ENCODE measurements at regions not wholly inside any gene's neighbourhood (a gene's known extent, or its start where the extent isn't known, plus 50 kb on each side); places are given as distances from the start of the nearest gene placed in this dataset.
"Not testable (repeated sequence)": the region's sequence is repeated elsewhere in the genome, so short reads cannot be mapped to it uniquely, and the experiment has no call there.

DNA sequence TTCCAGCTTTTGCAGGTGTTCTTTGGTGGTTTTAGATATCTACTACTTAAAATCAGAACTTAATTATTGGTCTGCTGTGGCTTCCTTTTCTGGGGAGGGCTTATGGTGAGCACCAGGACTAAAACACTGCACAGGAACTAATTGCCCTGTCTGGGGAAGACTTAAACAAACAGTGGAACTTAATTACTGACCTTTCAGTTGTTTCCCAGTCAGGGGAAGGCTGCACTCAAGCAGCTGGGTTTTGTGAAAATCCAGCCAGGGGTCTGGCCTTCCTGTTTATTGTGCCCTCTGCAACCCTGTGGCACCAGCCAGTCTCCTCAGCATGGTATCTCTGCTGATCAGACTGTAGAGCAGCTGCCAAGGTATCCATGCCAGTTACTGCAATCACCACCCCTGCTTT lies 398.2 kb downstream of the ADCYAP1 start:
- no peaks in the 10 kb centered on the region for H3K36me3 ChIP-seq (ENCODE audit: control insufficient read depth in 2 of 2, insufficient read depth in 2 of 2, low read length in 1 of 2)
- no peaks in the 10 kb centered on the region for H3K9me3 ChIP-seq (ENCODE audit: control insufficient read depth in 2 of 2, insufficient read depth in 1 of 2, low read length in 1 of 2)
- no peaks in the 10 kb centered on the region for H3K4me1 ChIP-seq (ENCODE audit: control insufficient read depth in 2 of 2, insufficient read depth in 2 of 2, low read length in 2 of 2)
- no peak for DNase-seq (ENCODE audit: low read depth in 6 of 9, low spot score in 9 of 9)
- no peak overlapping the region for H3K4me3 ChIP-seq (ENCODE audit: low read length in 2 of 2)
- no peaks in the 10 kb centered on the region for H3K27me3 ChIP-seq (ENCODE audit: control insufficient read depth in 2 of 2, insufficient read depth in 1 of 2, low read length in 1 of 2)
- no peak overlapping the region for H3K27ac ChIP-seq (ENCODE audit: low read depth in 1 of 2, low read length in 1 of 2)

DNA sequence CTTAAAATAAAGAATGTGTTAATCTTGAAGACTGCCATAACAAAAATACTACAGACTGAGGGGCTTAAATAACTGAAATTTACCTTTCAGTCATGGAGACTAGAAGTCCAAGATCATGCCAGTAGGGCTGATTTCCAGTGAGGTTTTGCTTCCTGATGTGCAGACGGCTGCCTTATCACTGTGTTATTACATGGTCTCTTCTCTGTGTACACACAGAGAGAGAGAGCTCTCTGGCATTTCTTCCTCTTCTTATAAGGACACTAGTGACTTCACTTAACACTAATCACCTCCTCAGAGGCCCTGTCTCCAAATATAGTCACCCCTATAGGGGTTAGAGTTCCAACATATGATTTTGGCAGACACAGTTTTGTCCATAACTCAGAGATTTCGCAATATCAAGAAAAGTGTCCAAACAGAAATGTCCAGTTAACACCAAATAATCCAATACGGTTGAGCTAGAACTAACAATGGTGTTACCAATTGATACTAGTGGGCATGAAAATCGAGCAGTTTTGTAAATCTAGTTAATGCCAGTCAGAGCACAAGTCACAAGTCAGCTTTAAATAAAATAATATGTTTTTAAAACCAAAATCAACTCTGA lies 399.8 kb downstream of the ADCYAP1 start:
- DNase-seq (ENCODE audit: low read depth in 6 of 9, low spot score in 9 of 9) = no peak
- no peaks in the 10 kb centered on the region for H3K4me1 ChIP-seq (ENCODE audit: control insufficient read depth in 2 of 2, insufficient read depth in 2 of 2, low read length in 2 of 2)
- H3K4me3 ChIP-seq (ENCODE audit: low read length in 2 of 2) = no peak overlapping the region
- no peak overlapping the region for H3K27ac ChIP-seq (ENCODE audit: low read depth in 1 of 2, low read length in 1 of 2)
- 70% methylated on average over 4 of the region's 4 CpGs for WGBS
- no peaks in the 10 kb centered on the region for H3K36me3 ChIP-seq (ENCODE audit: control insufficient read depth in 2 of 2, insufficient read depth in 2 of 2, low read length in 1 of 2)
- no peaks in the 10 kb centered on the region for H3K27me3 ChIP-seq (ENCODE audit: control insufficient read depth in 2 of 2, insufficient read depth in 1 of 2, low read length in 1 of 2)
- H3K9me3 ChIP-seq (ENCODE audit: control insufficient read depth in 2 of 2, insufficient read depth in 1 of 2, low read length in 1 of 2) = no peaks in the 10 kb centered on the region

DNA sequence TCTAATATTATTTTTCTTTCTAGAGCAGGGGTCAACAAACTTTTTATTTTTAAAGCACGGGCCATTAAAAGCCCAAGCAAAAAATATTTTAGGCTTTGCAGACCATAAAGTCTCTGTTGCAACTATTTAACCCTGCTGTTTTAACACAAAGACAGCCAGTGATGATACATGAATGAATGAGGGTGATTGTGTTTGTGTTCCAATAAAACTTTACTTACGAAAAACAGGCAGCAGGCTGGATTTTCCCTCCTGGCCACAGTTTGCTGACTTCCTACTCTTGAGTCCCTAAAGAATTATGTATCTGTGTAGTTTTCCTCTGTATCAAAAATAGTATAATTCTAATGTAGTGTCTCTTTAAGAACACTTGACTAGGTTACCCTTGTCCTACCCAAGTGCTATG lies 402.0 kb downstream of the ADCYAP1 start:
- no peaks in the 10 kb centered on the region for H3K27me3 ChIP-seq (ENCODE audit: control insufficient read depth in 2 of 2, insufficient read depth in 1 of 2, low read length in 1 of 2)
- WGBS = 88% methylated on average over 2 of the region's 2 CpGs
- H3K4me3 ChIP-seq (ENCODE audit: low read length in 2 of 2) = no peak overlapping the region
- H3K36me3 ChIP-seq (ENCODE audit: control insufficient read depth in 2 of 2, insufficient read depth in 2 of 2, low read length in 1 of 2) = no peaks in the 10 kb centered on the region
- H3K27ac ChIP-seq (ENCODE audit: low read depth in 1 of 2, low read length in 1 of 2) = no peak overlapping the region
- DNase-seq (ENCODE audit: low read depth in 6 of 9, low spot score in 9 of 9) = no peak
- no peaks in the 10 kb centered on the region for H3K9me3 ChIP-seq (ENCODE audit: control insufficient read depth in 2 of 2, insufficient read depth in 1 of 2, low read length in 1 of 2)
- no peaks in the 10 kb centered on the region for H3K4me1 ChIP-seq (ENCODE audit: control insufficient read depth in 2 of 2, insufficient read depth in 2 of 2, low read length in 2 of 2)

DNA sequence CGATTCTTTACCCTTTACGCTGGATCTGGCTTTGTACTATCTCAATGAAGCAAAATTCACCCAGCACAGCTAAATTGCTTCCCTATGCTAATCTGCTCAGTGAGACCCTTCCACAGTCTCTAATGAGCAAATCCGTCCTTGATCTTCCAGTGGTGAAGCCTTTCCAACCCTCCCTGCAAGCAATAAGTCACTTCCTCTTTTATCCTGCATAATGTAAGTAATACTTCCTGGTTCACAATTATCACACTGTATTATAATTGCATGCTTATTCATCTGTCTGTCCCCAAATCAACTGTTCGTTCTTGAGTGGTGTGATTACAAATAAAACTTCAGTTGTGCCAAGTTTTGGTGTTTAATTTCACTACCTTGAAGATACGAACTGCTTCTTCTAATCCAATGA lies 404.0 kb downstream of the ADCYAP1 start:
- H3K9me3 ChIP-seq (ENCODE audit: control insufficient read depth in 2 of 2, insufficient read depth in 1 of 2, low read length in 1 of 2) = no peaks in the 10 kb centered on the region
- H3K36me3 ChIP-seq (ENCODE audit: control insufficient read depth in 2 of 2, insufficient read depth in 2 of 2, low read length in 1 of 2) = no peaks in the 10 kb centered on the region
- WGBS = 87% methylated on average over 5 of the region's 5 CpGs
- H3K27ac ChIP-seq (ENCODE audit: low read depth in 1 of 2, low read length in 1 of 2) = no peak overlapping the region
- no peak overlapping the region for H3K4me3 ChIP-seq (ENCODE audit: low read length in 2 of 2)
- no peak for DNase-seq (ENCODE audit: low read depth in 6 of 9, low spot score in 9 of 9)
- H3K27me3 ChIP-seq (ENCODE audit: control insufficient read depth in 2 of 2, insufficient read depth in 1 of 2, low read length in 1 of 2) = no peaks in the 10 kb centered on the region
- H3K4me1 ChIP-seq (ENCODE audit: control insufficient read depth in 2 of 2, insufficient read depth in 2 of 2, low read length in 2 of 2) = no peaks in the 10 kb centered on the region

- H3K27ac ChIP-seq (ENCODE audit: low read depth in 1 of 2, low read length in 1 of 2) = no peak overlapping the region
- no peaks in the 10 kb centered on the region for H3K27me3 ChIP-seq (ENCODE audit: control insufficient read depth in 2 of 2, insufficient read depth in 1 of 2, low read length in 1 of 2)
- H3K36me3 ChIP-seq (ENCODE audit: control insufficient read depth in 2 of 2, insufficient read depth in 2 of 2, low read length in 1 of 2) = no peaks in the 10 kb centered on the region
- no peak for DNase-seq (ENCODE audit: low read depth in 6 of 9, low spot score in 9 of 9)
- no peak overlapping the region for H3K4me3 ChIP-seq (ENCODE audit: low read length in 2 of 2)
- WGBS = 89% methylated on average over 2 of the region's 2 CpGs
- H3K4me1 ChIP-seq (ENCODE audit: control insufficient read depth in 2 of 2, insufficient read depth in 2 of 2, low read length in 2 of 2) = no peaks in the 10 kb centered on the region
- H3K9me3 ChIP-seq (ENCODE audit: control insufficient read depth in 2 of 2, insufficient read depth in 1 of 2, low read length in 1 of 2) = no peaks in the 10 kb centered on the region
Measured at GRCh38 chr18:1311376-1311775, 406.7 kb downstream of the ADCYAP1 start.

- H3K27ac ChIP-seq (ENCODE audit: low read depth in 1 of 2, low read length in 1 of 2) = not testable (repeated sequence)
- WGBS = 91% methylated on average over 11 of the region's 11 CpGs
Measured at GRCh38 chr18:1335345-1335744, 430.7 kb downstream of the ADCYAP1 start.

DNA sequence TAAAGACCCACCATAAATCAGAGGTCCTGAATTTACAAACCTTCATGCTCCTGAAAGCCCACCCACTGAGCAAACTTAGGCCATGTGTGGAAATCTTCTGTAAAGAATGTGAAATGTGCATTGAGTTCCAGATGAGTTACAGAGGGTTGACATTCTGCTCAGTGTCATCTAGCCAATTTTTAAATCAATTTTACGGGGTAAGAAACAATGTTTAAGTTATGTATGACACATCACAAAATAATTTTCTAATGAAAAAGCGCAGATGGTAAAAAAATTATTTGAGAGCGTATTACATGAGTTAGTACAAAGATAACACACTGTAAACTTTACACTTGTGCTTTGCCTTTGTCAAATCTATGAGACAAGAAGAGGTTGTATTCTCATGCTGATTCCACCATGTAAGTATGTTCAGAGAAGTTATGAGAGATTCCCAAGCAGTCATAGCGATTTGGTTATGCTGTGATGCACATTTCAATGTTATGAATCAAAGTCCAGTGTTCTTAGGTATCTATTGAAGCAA lies 446.3 kb downstream of the ADCYAP1 start:
- H3K9me3 ChIP-seq (ENCODE audit: control insufficient read depth in 2 of 2, insufficient read depth in 1 of 2, low read length in 1 of 2) = no peaks in the 10 kb centered on the region
- no peak for DNase-seq (ENCODE audit: low read depth in 6 of 9, low spot score in 9 of 9)
- H3K4me3 ChIP-seq (ENCODE audit: low read length in 2 of 2) = no peak overlapping the region
- H3K36me3 ChIP-seq (ENCODE audit: control insufficient read depth in 2 of 2, insufficient read depth in 2 of 2, low read length in 1 of 2) = no peaks in the 10 kb centered on the region
- H3K27me3 ChIP-seq (ENCODE audit: control insufficient read depth in 2 of 2, insufficient read depth in 1 of 2, low read length in 1 of 2) = no peaks in the 10 kb centered on the region
- WGBS = 81% methylated on average over 4 of the region's 4 CpGs
- H3K4me1 ChIP-seq (ENCODE audit: control insufficient read depth in 2 of 2, insufficient read depth in 2 of 2, low read length in 2 of 2) = no peaks in the 10 kb centered on the region
- no peak overlapping the region for H3K27ac ChIP-seq (ENCODE audit: low read depth in 1 of 2, low read length in 1 of 2)

More at GRCh38 chr18:1335345-1335744, 430.7 kb downstream of the ADCYAP1 start:
- not testable (repeated sequence) for DNase-seq (ENCODE audit: low read depth in 6 of 9, low spot score in 9 of 9); H3K4me3 ChIP-seq (ENCODE audit: low read length in 2 of 2); H3K4me1 ChIP-seq (ENCODE audit: control insufficient read depth in 2 of 2, insufficient read depth in 2 of 2, low read length in 2 of 2); H3K36me3 ChIP-seq (ENCODE audit: control insufficient read depth in 2 of 2, insufficient read depth in 2 of 2, low read length in 1 of 2); H3K9me3 ChIP-seq (ENCODE audit: control insufficient read depth in 2 of 2, insufficient read depth in 1 of 2, low read length in 1 of 2); H3K27me3 ChIP-seq (ENCODE audit: control insufficient read depth in 2 of 2, insufficient read depth in 1 of 2, low read length in 1 of 2)

GRCh38 chr18:1353025-1353424 lies 448.4 kb downstream of the ADCYAP1 start:
- DNase-seq (ENCODE audit: low read depth in 6 of 9, low spot score in 9 of 9) = no peak

GRCh38 chr18:1357724-1358123 lies 453.1 kb downstream of the ADCYAP1 start:
- Histone ChIP-seq H3K27ac (ENCODE audit: low read depth in 1 of 2, low read length in 1 of 2) (no peak overlapping the region), H3K9me3 (ENCODE audit: control insufficient read depth in 2 of 2, insufficient read depth in 1 of 2, low read length in 1 of 2) (no peaks in the 10 kb centered on the region), H3K27me3 (ENCODE audit: control insufficient read depth in 2 of 2, insufficient read depth in 1 of 2, low read length in 1 of 2) (no peaks in the 10 kb centered on the region), H3K4me1 (ENCODE audit: control insufficient read depth in 2 of 2, insufficient read depth in 2 of 2, low read length in 2 of 2) (no peaks in the 10 kb centered on the region), H3K4me3 (ENCODE audit: low read length in 2 of 2) (no peak overlapping the region), H3K36me3 (ENCODE audit: control insufficient read depth in 2 of 2, insufficient read depth in 2 of 2, low read length in 1 of 2) (no peaks in the 10 kb centered on the region)
- DNase-seq (ENCODE audit: low read depth in 6 of 9, low spot score in 9 of 9) = no peak
- 94% methylated on average over 2 of the region's 2 CpGs for WGBS

More at GRCh38 chr18:1353025-1353424, 448.4 kb downstream of the ADCYAP1 start:
- Histone ChIP-seq H3K27me3 (ENCODE audit: control insufficient read depth in 2 of 2, insufficient read depth in 1 of 2, low read length in 1 of 2) (no peaks in the 10 kb centered on the region), H3K36me3 (ENCODE audit: control insufficient read depth in 2 of 2, insufficient read depth in 2 of 2, low read length in 1 of 2) (no peaks in the 10 kb centered on the region), H3K4me3 (ENCODE audit: low read length in 2 of 2) (no peak overlapping the region), H3K9me3 (ENCODE audit: control insufficient read depth in 2 of 2, insufficient read depth in 1 of 2, low read length in 1 of 2) (no peaks in the 10 kb centered on the region), H3K27ac (ENCODE audit: low read depth in 1 of 2, low read length in 1 of 2) (no peak overlapping the region), H3K4me1 (ENCODE audit: control insufficient read depth in 2 of 2, insufficient read depth in 2 of 2, low read length in 2 of 2) (no peaks in the 10 kb centered on the region)
